HL-60 (cell line): ENCODE measurements at regions not wholly inside any gene's neighbourhood (a gene's known extent, or its start where the extent isn't known, plus 50 kb on each side); places are given as distances from the start of the nearest gene placed in this dataset.

Source experiments
- DNase-seq, 2 experiments: peaks; one replicate each; pipeline ENCODE4 v3.0.0-alpha.2; 2010 to 2020; ENCODE audit warnings: low read depth in 1 of 2, low spot score in 1 of 2
- H3K27ac ChIP-seq: fragments of 250-450 bp; sonication (Bioruptor Pico); replicated peaks from 2 replicates; pipeline ENCODE4 v1.5.1; 2020; ENCODE audit warnings: mild to moderate bottlenecking, moderate library complexity
- H3K27me3 ChIP-seq: fragments of 250-450 bp; sonication (Bioruptor Pico); 2 replicates; pipeline ENCODE4 v1.5.1; 2021; ENCODE audit warnings: mild to moderate bottlenecking, moderate library complexity; ENCODE audit not compliant: insufficient read depth, poor library complexity, severe bottlenecking
- H3K4me3 ChIP-seq: replicated peaks from 2 replicates; pipeline ENCODE4 v1.5.1; 2011; ENCODE audit warnings: mild to moderate bottlenecking, control low read depth, low read length; ENCODE audit not compliant: insufficient read depth
- CTCF ChIP-seq: IDR thresholded peaks from one replicate; pipeline ENCODE4 v1.5.1; 2011; ENCODE audit warnings: low read length, control low read depth, inconsistent platforms; ENCODE audit not compliant: insufficient read depth
- GABPA ChIP-seq: IDR thresholded peaks from 2 replicates; pipeline ENCODE4 v1.6.1; 2012; ENCODE audit warnings: low read depth
- POLR2AphosphoS5 ChIP-seq: IDR thresholded peaks from 2 replicates; pipeline ENCODE4 v1.6.1; 2012; ENCODE audit warnings: low read depth
- SPI1 ChIP-seq: IDR thresholded peaks from 2 replicates; pipeline ENCODE4 v1.6.1; 2012; ENCODE audit warnings: low read depth, mild to moderate bottlenecking, borderline replicate concordance
- TF ChIP-seq, protein P1 (sequence below): IDR thresholded peaks from 2 replicates; pipeline ENCODE4 v1.6.1; 2012; ENCODE audit warnings: low read depth; ENCODE audit not compliant: insufficient replicate concordance

DNA sequence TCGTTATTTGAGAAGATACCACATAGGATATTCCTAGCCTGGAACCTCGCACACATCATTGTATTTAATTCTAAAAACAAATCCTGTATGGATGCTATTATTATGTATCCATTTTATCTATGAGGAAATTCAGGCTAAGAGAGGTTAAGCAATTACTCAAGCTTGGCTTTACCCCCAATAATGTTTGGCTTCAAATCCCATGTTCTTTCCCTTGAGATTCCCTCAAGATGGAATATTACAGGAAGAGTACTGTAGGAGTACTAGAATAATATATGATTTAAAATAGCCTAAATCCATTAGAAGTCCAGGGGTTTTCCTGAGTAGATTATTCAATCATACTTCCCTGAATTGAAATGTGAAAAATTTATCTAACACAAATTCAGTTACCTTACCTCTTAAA lies 630.2 kb downstream of the ZNF385D start:
- Histone ChIP-seq H3K27me3 (no peaks in the 10 kb centered on the region), H3K27ac (no peak overlapping the region), H3K4me3 (no peak overlapping the region)
- no peak for DNase-seq
- TF ChIP-seq SPI1 = no peak
- TF ChIP-seq POLR2AphosphoS5 = no peak
- no peak for TF ChIP-seq GABPA
- TF ChIP-seq, protein P1, sequence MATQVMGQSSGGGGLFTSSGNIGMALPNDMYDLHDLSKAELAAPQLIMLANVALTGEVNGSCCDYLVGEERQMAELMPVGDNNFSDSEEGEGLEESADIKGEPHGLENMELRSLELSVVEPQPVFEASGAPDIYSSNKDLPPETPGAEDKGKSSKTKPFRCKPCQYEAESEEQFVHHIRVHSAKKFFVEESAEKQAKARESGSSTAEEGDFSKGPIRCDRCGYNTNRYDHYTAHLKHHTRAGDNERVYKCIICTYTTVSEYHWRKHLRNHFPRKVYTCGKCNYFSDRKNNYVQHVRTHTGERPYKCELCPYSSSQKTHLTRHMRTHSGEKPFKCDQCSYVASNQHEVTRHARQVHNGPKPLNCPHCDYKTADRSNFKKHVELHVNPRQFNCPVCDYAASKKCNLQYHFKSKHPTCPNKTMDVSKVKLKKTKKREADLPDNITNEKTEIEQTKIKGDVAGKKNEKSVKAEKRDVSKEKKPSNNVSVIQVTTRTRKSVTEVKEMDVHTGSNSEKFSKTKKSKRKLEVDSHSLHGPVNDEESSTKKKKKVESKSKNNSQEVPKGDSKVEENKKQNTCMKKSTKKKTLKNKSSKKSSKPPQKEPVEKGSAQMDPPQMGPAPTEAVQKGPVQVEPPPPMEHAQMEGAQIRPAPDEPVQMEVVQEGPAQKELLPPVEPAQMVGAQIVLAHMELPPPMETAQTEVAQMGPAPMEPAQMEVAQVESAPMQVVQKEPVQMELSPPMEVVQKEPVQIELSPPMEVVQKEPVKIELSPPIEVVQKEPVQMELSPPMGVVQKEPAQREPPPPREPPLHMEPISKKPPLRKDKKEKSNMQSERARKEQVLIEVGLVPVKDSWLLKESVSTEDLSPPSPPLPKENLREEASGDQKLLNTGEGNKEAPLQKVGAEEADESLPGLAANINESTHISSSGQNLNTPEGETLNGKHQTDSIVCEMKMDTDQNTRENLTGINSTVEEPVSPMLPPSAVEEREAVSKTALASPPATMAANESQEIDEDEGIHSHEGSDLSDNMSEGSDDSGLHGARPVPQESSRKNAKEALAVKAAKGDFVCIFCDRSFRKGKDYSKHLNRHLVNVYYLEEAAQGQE = no peak
- TF ChIP-seq CTCF = no peak

- Histone ChIP-seq H3K4me3 (no peak overlapping the region), H3K27me3 (no peaks in the 10 kb centered on the region), H3K27ac (no peak overlapping the region)
- no peak for TF ChIP-seq POLR2AphosphoS5
- TF ChIP-seq, protein P1 = no peak
- TF ChIP-seq GABPA = no peak
- no peak for TF ChIP-seq CTCF
- TF ChIP-seq SPI1 = no peak
- no peak for DNase-seq
These were observed 633.6 kb downstream of the ZNF385D start for GRCh38 chr3:21117370-21117769.

DNA sequence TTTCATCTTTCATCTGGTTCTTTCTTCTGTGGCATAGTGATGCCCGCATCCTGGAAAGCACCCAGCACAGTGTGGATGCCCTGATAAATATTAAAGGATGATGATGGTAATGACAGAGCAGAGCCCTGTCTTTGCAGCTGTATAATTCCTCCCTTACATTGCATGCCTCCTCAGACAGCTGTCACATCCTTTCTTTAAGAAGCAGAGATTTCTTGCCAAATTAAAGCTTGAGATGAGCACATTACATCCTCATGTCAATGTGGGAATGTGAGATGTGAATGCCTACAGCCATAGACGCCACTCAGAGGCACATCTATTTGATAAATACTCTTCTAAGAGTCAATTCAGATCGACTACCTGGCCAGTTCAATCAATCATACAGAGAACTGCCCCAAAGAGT lies 642.0 kb downstream of the ZNF385D start:
- no peak for DNase-seq
- H3K4me3 ChIP-seq = no peak overlapping the region
- no peak overlapping the region for H3K27ac ChIP-seq
- TF ChIP-seq CTCF (no peak), POLR2AphosphoS5 (no peak), SPI1 (no peak), GABPA (no peak)
- TF ChIP-seq, protein P1 = no peak
- no peaks in the 10 kb centered on the region for H3K27me3 ChIP-seq
